B cell (primary cell): ENCODE measurements at regions not wholly inside any gene's neighbourhood (a gene's known extent, or its start where the extent isn't known, plus 50 kb on each side); places are given as distances from the start of the nearest gene placed in this dataset.

ENCODE experiments used
- ATAC-seq: fragments of 200-7000 bp; cut with Tn5 transposase; one replicate; pipeline ENCODE4 v1.10.0; 2021; ENCODE audit warnings: low read depth, mild to moderate bottlenecking, moderate number of reproducible peaks, moderate library complexity
- CTCF ChIA-PET: fragments of 350-600 bp; sonication (Branson Sonifier 250); formaldehyde crosslinking; loops from one replicate; lab custom pipeline; 2021; ENCODE audit warnings: antibody characterized with exemption, inconsistent platforms; lab: Charles Lee
- POLR2A ChIA-PET: fragments of 350-600 bp; sonication (Branson Sonifier 250); formaldehyde crosslinking; loops from one replicate; lab custom pipeline; 2021; ENCODE audit warnings: antibody characterized with exemption; lab: Charles Lee
- DNase-seq: peaks from one replicate; pipeline ENCODE4 v3.0.0; 2013
- H2AFZ ChIP-seq: 2 replicates; pipeline ENCODE4 v1.6.1; 2012; ENCODE audit warnings: mild to moderate bottlenecking, low read depth, low read length; ENCODE audit not compliant: insufficient read depth, poor library complexity, severe bottlenecking
- H3K27ac ChIP-seq, 2 donors: 1 replicate in 1 of 2; 2 replicates in 1 of 2; pipeline ENCODE4 v1.5.1; 2012 to 2013; ENCODE audit warnings: low read length in 2 of 2, mild to moderate bottlenecking in 2 of 2, moderate library complexity in 1 of 2
- H3K27me3 ChIP-seq, 4 experiments: fragments of 200-600 bp in 1 of 4; sonication (generic) in 1 of 4; replicated peaks in 1 of 4; 1 replicate in 2 of 4; 2 replicates in 2 of 4; pipeline versions ENCODE4 v1.6.1 to v1.7.0; 2013 to 2016; ENCODE audit warnings: low read length in 3 of 4, mild to moderate bottlenecking in 2 of 4, mixed read lengths in 1 of 4, moderate library complexity in 1 of 4; ENCODE audit not compliant: insufficient read depth in 4 of 4, control insufficient read depth in 3 of 4; ENCODE audit errors: control extremely low read depth in 1 of 4
- H3K36me3 ChIP-seq, 2 experiments: replicated peaks in 1 of 2; 1 replicate in 1 of 2; 2 replicates in 1 of 2; pipeline versions ENCODE4 v1.6.1 to v1.7.1; 2013; ENCODE audit warnings: low read length in 1 of 2; ENCODE audit not compliant: insufficient read depth in 2 of 2, control insufficient read depth in 1 of 2; ENCODE audit errors: control extremely low read depth in 1 of 2, extremely low read depth in 1 of 2
- H3K4me1 ChIP-seq, 2 donors: fragments of 200-600 bp in 1 of 2; sonication (generic) in 1 of 2; 1 replicate in 1 of 2; 2 replicates in 1 of 2; pipeline versions ENCODE4 v1.5.1 to v1.6.1; 2013 to 2017; ENCODE audit warnings: low read length in 2 of 2; ENCODE audit not compliant: control insufficient read depth in 2 of 2, insufficient read depth in 2 of 2
- H3K4me2 ChIP-seq: replicated peaks from 2 replicates; pipeline ENCODE3; 2012; ENCODE audit warnings: mild to moderate bottlenecking, low read depth, low read length; ENCODE audit not compliant: poor library complexity, severe bottlenecking
- H3K4me3 ChIP-seq, 5 experiments: fragments of 200-600 bp in 1 of 5; sonication (generic) in 1 of 5; 1 replicate in 3 of 5; 2 replicates in 2 of 5; pipeline versions ENCODE4 v1.5.1 to v1.7.0; 2011 to 2016; ENCODE audit warnings: low read length in 4 of 5, mild to moderate bottlenecking in 4 of 5, low read depth in 2 of 5, control low read depth in 1 of 5, moderate library complexity in 1 of 5; ENCODE audit not compliant: insufficient read depth in 1 of 5; ENCODE audit errors: control extremely low read depth in 1 of 5, extremely low read depth in 1 of 5
- H3K79me2 ChIP-seq: fragments of 200-600 bp; sonication (generic); one replicate; pipeline ENCODE4 v1.6.0; 2016; ENCODE audit warnings: low read length; ENCODE audit not compliant: control insufficient read depth, insufficient read depth
- H3K9ac ChIP-seq: fragments of 200-600 bp; sonication (generic); 2 replicates; pipeline ENCODE4 v1.6.1; 2017; ENCODE audit warnings: mild to moderate bottlenecking, low read length, moderate library complexity
- H3K9me3 ChIP-seq, 3 donors: one replicate each; pipeline versions ENCODE4 v1.6.1 to v1.7.1; 2013; ENCODE audit warnings: low read length in 2 of 3; ENCODE audit not compliant: control insufficient read depth in 2 of 3, insufficient read depth in 1 of 3; ENCODE audit errors: control extremely low read depth in 1 of 3
- H4K20me1 ChIP-seq: 2 replicates; pipeline ENCODE4 v1.6.0; 2012; ENCODE audit warnings: mild to moderate bottlenecking, low read length; ENCODE audit not compliant: insufficient read depth, control insufficient read depth, poor library complexity, severe bottlenecking
- H3K27ac Mint-ChIP-seq: one replicate; pipeline ENCODE4 v1.8.0; 2021; ENCODE audit warnings: mixed read lengths
- H3K27me3 Mint-ChIP-seq: one replicate; pipeline ENCODE4 v1.8.0; 2021; ENCODE audit warnings: mixed read lengths
- H3K4me1 Mint-ChIP-seq: one replicate; pipeline ENCODE4 v1.8.0; 2021; ENCODE audit warnings: mixed read lengths
- H3K4me3 Mint-ChIP-seq: one replicate; pipeline ENCODE4 v1.8.0; 2021; ENCODE audit warnings: mixed read lengths
- H3K9me3 Mint-ChIP-seq: one replicate; pipeline ENCODE4 v1.8.0; 2022; ENCODE audit warnings: mixed read lengths; ENCODE audit not compliant: insufficient read depth
- EZH2 ChIP-seq: IDR thresholded peaks from 2 replicates; pipeline ENCODE4 v1.6.1; 2012; ENCODE audit warnings: borderline replicate concordance, low read depth, mild to moderate bottlenecking, moderate library complexity, low read length; ENCODE audit not compliant: insufficient read depth, poor library complexity, severe bottlenecking
- WGBS: methylation state at CpG from one replicate; pipeline ENCODE4 v1.1.5; 2013; ENCODE audit warnings: missing lambda C conversion rate; ENCODE audit not compliant: insufficient coverage; 5-methylcytosine and 5-hydroxymethylcytosine counted together
- intact Hi-C: fragments of 100-400 bp; cut with micrococcal nuclease; formaldehyde crosslinking; loops from one replicate; pipeline ENCODE4 v1.10.0; 2022
- TF ChIP-seq, protein P1 (sequence below): fragments of 200-600 bp; IDR thresholded peaks from one replicate; pipeline ENCODE4 v1.8.0; 2022; ENCODE audit warnings: antibody characterized with exemption, mild to moderate bottlenecking

DNA sequence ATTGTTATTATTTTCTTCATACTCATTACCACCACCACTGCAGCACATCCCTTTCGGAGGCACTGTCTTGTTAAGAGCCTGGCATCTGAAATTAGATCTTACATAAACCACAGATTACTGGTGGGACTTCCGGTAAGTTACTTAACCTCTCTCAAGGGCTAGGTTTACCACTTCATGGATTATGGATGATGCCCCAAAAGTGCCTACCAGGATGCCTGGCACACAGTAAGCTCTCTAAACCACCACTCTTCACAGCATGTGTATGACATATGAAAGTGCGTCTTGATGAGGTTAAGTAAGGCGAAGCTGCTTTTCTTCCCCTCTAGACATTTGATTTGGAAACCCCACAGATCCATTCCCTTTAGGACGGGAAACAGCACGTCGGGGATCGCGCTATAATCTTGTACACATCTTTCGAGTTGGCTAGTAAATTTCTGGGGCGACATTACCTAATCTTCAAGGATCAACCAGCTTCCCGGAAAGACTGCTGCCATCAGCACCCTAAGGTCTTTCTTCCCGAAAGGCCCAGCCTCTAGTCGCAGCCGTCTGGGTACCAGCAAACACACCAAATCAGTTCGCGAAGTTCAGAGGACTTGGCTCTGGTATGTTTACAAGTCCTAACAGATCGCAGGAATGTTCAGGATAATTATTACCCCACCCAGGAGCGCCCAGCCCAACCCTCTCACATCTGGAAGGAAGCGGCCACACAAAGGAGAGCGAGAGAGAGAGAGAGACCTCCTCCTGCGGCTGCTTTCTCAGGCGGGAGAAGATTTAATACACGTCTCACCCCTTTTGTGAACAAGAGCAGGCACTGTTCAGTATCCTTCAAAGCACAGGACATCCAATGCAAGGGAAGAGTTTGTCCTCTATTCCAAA lies 155.1 kb upstream of the FRMD4B start:
- Histone ChIP-seq H3K36me3 (no peaks in the 10 kb centered on the region), H3K79me2 (no peaks in the 10 kb centered on the region), H3K27me3 (peaks cover 0 to 20% (median 3%) of the 10 kb centered on the region in 4 experiments), H3K4me1 (no peaks in the 10 kb centered on the region), H3K27ac (no peak overlapping the region), H2AFZ (no peak overlapping the region), H3K4me2 (no peak overlapping the region), H3K4me3 (no peak overlapping the region), H4K20me1 (no peaks in the 10 kb centered on the region), H3K9me3 (peaks cover 0 to 3% (median 0%) of the 10 kb centered on the region in 3 donors), H3K9ac (no peak overlapping the region)
- ATAC-seq (no peak), DNase-seq (no peak)
- Mint-ChIP-seq H3K4me1 (no peaks in the 10 kb centered on the region), H3K27ac (no peak overlapping the region), H3K4me3 (no peak overlapping the region), H3K27me3 (peaks cover 28% of the 10 kb centered on the region), H3K9me3 (no peaks in the 10 kb centered on the region)
- ChIA-PET CTCF (no interaction called here), POLR2A (no interaction called here)
- WGBS = 49% methylated on average over 16 of the region's 24 CpGs
- TF ChIP-seq, protein P1, sequence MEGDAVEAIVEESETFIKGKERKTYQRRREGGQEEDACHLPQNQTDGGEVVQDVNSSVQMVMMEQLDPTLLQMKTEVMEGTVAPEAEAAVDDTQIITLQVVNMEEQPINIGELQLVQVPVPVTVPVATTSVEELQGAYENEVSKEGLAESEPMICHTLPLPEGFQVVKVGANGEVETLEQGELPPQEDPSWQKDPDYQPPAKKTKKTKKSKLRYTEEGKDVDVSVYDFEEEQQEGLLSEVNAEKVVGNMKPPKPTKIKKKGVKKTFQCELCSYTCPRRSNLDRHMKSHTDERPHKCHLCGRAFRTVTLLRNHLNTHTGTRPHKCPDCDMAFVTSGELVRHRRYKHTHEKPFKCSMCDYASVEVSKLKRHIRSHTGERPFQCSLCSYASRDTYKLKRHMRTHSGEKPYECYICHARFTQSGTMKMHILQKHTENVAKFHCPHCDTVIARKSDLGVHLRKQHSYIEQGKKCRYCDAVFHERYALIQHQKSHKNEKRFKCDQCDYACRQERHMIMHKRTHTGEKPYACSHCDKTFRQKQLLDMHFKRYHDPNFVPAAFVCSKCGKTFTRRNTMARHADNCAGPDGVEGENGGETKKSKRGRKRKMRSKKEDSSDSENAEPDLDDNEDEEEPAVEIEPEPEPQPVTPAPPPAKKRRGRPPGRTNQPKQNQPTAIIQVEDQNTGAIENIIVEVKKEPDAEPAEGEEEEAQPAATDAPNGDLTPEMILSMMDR = no peak
- TF ChIP-seq EZH2 = no peak
- intact Hi-C loops = no loop called here

DNA sequence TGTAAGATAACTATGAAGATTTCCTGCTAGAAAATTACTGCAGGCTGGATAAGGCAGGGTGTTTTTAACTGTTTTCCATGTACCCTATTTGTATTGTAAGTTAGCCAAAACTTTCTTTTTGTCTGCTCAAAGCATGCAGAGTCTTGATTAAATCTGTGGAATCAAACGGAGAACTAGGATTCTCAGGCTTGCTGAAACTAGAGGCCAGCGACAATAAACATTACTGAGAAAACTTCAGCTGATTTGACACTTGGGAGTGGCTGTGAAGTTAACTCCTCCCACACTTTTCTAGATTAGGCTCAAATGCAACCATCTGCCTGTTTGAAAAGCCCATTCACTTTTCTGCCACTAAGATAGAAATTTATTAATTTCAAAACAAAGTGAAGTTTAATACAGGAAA lies 153.2 kb upstream of the FRMD4B start:
- Histone ChIP-seq H4K20me1 (no peaks in the 10 kb centered on the region), H3K36me3 (no peaks in the 10 kb centered on the region), H3K4me2 (no peak overlapping the region), H3K9ac (no peak overlapping the region), H3K27ac (no peak overlapping the region), H3K4me1 (no peaks in the 10 kb centered on the region), H3K27me3 (peaks cover 0 to 20% (median 3%) of the 10 kb centered on the region in 4 experiments), H3K79me2 (no peaks in the 10 kb centered on the region), H3K4me3 (no peak overlapping the region), H3K9me3 (peaks cover 0 to 6% (median 0%) of the 10 kb centered on the region in 3 donors), H2AFZ (no peak overlapping the region)
- no peaks in the 10 kb centered on the region for H3K9me3 Mint-ChIP-seq
- intact Hi-C loops = no loop called here
- no peak for TF ChIP-seq EZH2
- TF ChIP-seq, protein P1 = no peak
- peaks cover 23% of the 10 kb centered on the region for H3K27me3 Mint-ChIP-seq
- ATAC-seq (no peak), DNase-seq (no peak)
- 95% methylated on average over 2 of the region's 2 CpGs for WGBS
- H3K4me1 Mint-ChIP-seq = no peaks in the 10 kb centered on the region
- ChIA-PET POLR2A (no interaction called here), CTCF (no interaction called here)
- H3K27ac Mint-ChIP-seq = no peak overlapping the region
- no peak overlapping the region for H3K4me3 Mint-ChIP-seq
